ENCODE measurements at regions not wholly inside any gene's neighbourhood (a gene's known extent, or its start where the extent isn't known, plus 50 kb on each side); places are given as distances from the start of the nearest gene placed in this dataset.

GRCh38 chr4:125082729-125083417 is 231.9 kb upstream of the FAT4 start:
- H3K4me3 ChIP-seq = no peak overlapping the region
- in situ Hi-C loops (cut with MboI) = no loop called here
- SMC1A ChIA-PET (ENCODE audit: uncharacterized antibody, unreplicated experiment) = no interaction called here

More at GRCh38 chr4:125082729-125083417, 231.9 kb upstream of the FAT4 start:
- Histone ChIP-seq H3K9ac (ENCODE audit: control insufficient read depth, insufficient read depth, low read length) (no peak overlapping the region), H3K4me1 (ENCODE audit: control insufficient read depth, insufficient read depth, low read length) (no peaks in the 10 kb centered on the region), H3K79me2 (ENCODE audit: control insufficient read depth, insufficient read depth, low read length) (no peaks in the 10 kb centered on the region), H4K20me1 (ENCODE audit: control insufficient read depth, insufficient read depth) (no peaks in the 10 kb centered on the region), H3K27me3 (replicated peaks in 1 of 2; ENCODE audit: control insufficient read depth in 2 of 2, insufficient read depth in 2 of 2, low read length in 1 of 2) (no peaks in the 10 kb centered on the region), H3K36me3 (ENCODE audit: control insufficient read depth in 2 of 2, insufficient read depth in 2 of 2, low read length in 1 of 2) (no peaks in the 10 kb centered on the region), H3K4me2 (ENCODE audit: control insufficient read depth, insufficient read depth) (no peak overlapping the region), H3K27ac (ENCODE audit: control insufficient read depth, insufficient read depth) (no peak overlapping the region), H2AFZ (ENCODE audit: control insufficient read depth, low read depth, low read length) (no peak overlapping the region), H3K9me3 (replicated peaks; ENCODE audit: control insufficient read depth, insufficient read depth, low read length) (no peaks in the 10 kb centered on the region)
- DNase-seq (ENCODE audit: low read depth, low spot score) (no peak), FAIRE-seq (no peak), ATAC-seq (no peak)
- ChIA-PET POLR2A (no interaction called here), RAD21 (ENCODE audit: unreplicated experiment) (no interaction called here), CTCF (no interaction called here)
- intact Hi-C loops (cut with micrococcal nuclease; ENCODE audit: unreplicated experiment) = no loop called here
- 39% methylated on average over 4 of the region's 4 CpGs for WGBS (ENCODE audit: insufficient coverage, insufficient replicate concordance, low lambda C conversion rate, missing lambda C conversion rate)
- BruUV-seq (replicated peaks) = no TSS peak
- TF ChIP-seq KLF5 (IDR thresholded peaks at IDR 0.05; ENCODE audit: partially characterized antibody) (no peak), NFXL1 (IDR thresholded peaks at IDR 0.05; ENCODE audit: borderline replicate concordance) (no peak), SREBF1 (IDR thresholded peaks at IDR 0.05; ENCODE audit: low read length) (no peak), SMAD5 (IDR thresholded peaks at IDR 0.05; ENCODE audit: low read depth) (no peak), JUNB (IDR thresholded peaks at IDR 0.05) (no peak), CREM (IDR thresholded peaks at IDR 0.05; ENCODE audit: low read depth) (no peak), ZBTB11 (CRISPR knock-in tag; IDR thresholded peaks at IDR 0.05) (no peak), YY1 (IDR thresholded peaks at IDR 0.05; ENCODE audit: low read depth, low read length) (no peak), ZNF274 (IDR thresholded peaks at IDR 0.05; ENCODE audit: insufficient read depth, insufficient read length) (no peak)

Data from GM12878 (cell line).